Osteoblast (primary cell): ENCODE measurements at regions not wholly inside any gene's neighbourhood (a gene's known extent, or its start where the extent isn't known, plus 50 kb on each side); places are given as distances from the start of the nearest gene placed in this dataset.
"Not testable (repeated sequence)": the region's sequence is repeated elsewhere in the genome, so short reads cannot be mapped to it uniquely, and the experiment has no call there.

Experiments
- DNase-seq: peaks from one replicate; pipeline ENCODE4 v3.0.0; 2011; ENCODE audit warnings: low spot score, mixed read lengths; ENCODE audit not compliant: insufficient read length; ENCODE audit errors: missing footprints
- H2AFZ ChIP-seq: 2 replicates; pipeline ENCODE4 v1.6.0; 2011; ENCODE audit warnings: mild to moderate bottlenecking, low read length
- H3K27ac ChIP-seq: 2 replicates; pipeline ENCODE4 v1.5.1; 2011; ENCODE audit warnings: mild to moderate bottlenecking, low read depth, low read length, moderate library complexity
- H3K27me3 ChIP-seq: 2 replicates; pipeline ENCODE4 v1.6.0; 2012; ENCODE audit warnings: mild to moderate bottlenecking, control low read depth, inconsistent platforms, low read length, moderate library complexity; ENCODE audit not compliant: insufficient read depth
- H3K36me3 ChIP-seq: 2 replicates; pipeline ENCODE4 v1.5.1; 2011; ENCODE audit warnings: mild to moderate bottlenecking, low read length, control low read depth, moderate library complexity; ENCODE audit not compliant: insufficient read depth
- H3K4me1 ChIP-seq: 2 replicates; pipeline ENCODE4 v1.5.1; 2011; ENCODE audit warnings: mild to moderate bottlenecking, low read length, control low read depth, moderate library complexity; ENCODE audit not compliant: insufficient read depth
- H3K4me2 ChIP-seq: 2 replicates; pipeline ENCODE4 v1.6.0; 2011; ENCODE audit warnings: mild to moderate bottlenecking, low read length; ENCODE audit not compliant: insufficient read depth
- H3K4me3 ChIP-seq: fragments of 200-600 bp; sonication (generic); 3 replicates; pipeline ENCODE4 v1.5.1; 2012; ENCODE audit warnings: mild to moderate bottlenecking, low read length, inconsistent platforms; ENCODE audit not compliant: insufficient read depth
- H3K79me2 ChIP-seq: 2 replicates; pipeline ENCODE4 v1.6.0; 2012; ENCODE audit warnings: mild to moderate bottlenecking, low read length, control low read depth, inconsistent platforms; ENCODE audit not compliant: insufficient read depth
- H3K9me3 ChIP-seq: 2 replicates; pipeline ENCODE4 v1.5.1; 2011; ENCODE audit warnings: low read depth, low read length, control low read depth
- H4K20me1 ChIP-seq: 2 replicates; pipeline ENCODE4 v1.6.0; 2012; ENCODE audit warnings: mild to moderate bottlenecking, low read length, control low read depth; ENCODE audit not compliant: insufficient read depth
- TF ChIP-seq, protein P1 (sequence below): IDR thresholded peaks from 2 replicates; pipeline ENCODE4 v1.5.1; 2011; ENCODE audit warnings: mild to moderate bottlenecking, low read depth, low read length, moderate library complexity; ENCODE audit errors: extremely low read depth

DNA sequence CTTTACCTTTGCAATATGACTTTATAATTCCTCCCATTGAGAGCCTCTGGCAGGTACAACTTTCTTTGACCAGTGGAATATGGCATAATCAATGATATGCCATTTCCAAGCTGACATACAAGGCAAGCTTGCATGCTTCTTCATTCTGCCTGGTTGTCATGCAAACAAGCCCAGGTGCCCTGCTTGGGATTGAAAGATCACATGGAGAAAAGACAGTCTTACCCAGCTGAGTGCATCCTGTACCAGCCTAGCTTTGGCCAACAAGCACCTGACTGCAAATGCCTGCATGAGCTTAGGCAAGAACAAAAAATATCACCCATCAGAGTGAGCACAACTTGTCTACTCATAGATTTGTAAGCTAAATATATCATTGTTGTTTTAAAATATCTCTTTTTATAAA is 82.9 kb upstream of the KCND2 start:
- H3K27me3 ChIP-seq = no peaks in the 10 kb centered on the region
- DNase-seq = no peak

DNA sequence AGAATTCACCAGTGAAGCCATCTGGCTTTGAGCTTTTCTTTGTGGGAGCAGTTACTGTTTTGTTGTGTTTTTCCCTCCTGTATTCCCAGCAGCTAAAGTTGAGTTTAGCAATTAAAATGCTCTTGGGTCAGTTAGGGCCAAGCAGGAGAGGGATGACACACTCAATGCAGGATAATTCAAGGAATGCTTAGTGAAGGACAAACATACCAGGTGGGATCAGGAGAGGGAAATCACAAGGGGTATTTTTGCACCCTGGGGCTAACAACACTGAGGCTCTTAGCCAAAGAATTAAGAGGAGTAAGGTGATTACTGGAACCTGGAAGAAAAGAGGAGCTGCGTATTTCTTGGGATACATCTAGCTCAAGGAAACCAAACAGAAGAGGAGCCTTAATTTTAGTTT is 82.4 kb upstream of the KCND2 start:
- Histone ChIP-seq H3K4me3 (no peak overlapping the region), H3K4me2 (no peak overlapping the region), H3K36me3 (no peaks in the 10 kb centered on the region), H3K27me3 (no peaks in the 10 kb centered on the region), H3K79me2 (no peaks in the 10 kb centered on the region), H4K20me1 (no peaks in the 10 kb centered on the region), H2AFZ (no peak overlapping the region), H3K27ac (no peak overlapping the region), H3K4me1 (no peaks in the 10 kb centered on the region), H3K9me3 (no peaks in the 10 kb centered on the region)
- TF ChIP-seq, protein P1, sequence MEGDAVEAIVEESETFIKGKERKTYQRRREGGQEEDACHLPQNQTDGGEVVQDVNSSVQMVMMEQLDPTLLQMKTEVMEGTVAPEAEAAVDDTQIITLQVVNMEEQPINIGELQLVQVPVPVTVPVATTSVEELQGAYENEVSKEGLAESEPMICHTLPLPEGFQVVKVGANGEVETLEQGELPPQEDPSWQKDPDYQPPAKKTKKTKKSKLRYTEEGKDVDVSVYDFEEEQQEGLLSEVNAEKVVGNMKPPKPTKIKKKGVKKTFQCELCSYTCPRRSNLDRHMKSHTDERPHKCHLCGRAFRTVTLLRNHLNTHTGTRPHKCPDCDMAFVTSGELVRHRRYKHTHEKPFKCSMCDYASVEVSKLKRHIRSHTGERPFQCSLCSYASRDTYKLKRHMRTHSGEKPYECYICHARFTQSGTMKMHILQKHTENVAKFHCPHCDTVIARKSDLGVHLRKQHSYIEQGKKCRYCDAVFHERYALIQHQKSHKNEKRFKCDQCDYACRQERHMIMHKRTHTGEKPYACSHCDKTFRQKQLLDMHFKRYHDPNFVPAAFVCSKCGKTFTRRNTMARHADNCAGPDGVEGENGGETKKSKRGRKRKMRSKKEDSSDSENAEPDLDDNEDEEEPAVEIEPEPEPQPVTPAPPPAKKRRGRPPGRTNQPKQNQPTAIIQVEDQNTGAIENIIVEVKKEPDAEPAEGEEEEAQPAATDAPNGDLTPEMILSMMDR = no peak
- no peak for DNase-seq

More for the DNA sequence above, 82.9 kb upstream of the KCND2 start:
- Histone ChIP-seq H3K36me3 (no peaks in the 10 kb centered on the region), H3K79me2 (no peaks in the 10 kb centered on the region), H4K20me1 (no peaks in the 10 kb centered on the region), H3K27ac (no peak overlapping the region), H3K4me3 (no peak overlapping the region), H3K9me3 (no peaks in the 10 kb centered on the region), H3K4me1 (no peaks in the 10 kb centered on the region), H3K4me2 (no peak overlapping the region), H2AFZ (no peak overlapping the region)
- TF ChIP-seq, protein P1 = no peak

DNA sequence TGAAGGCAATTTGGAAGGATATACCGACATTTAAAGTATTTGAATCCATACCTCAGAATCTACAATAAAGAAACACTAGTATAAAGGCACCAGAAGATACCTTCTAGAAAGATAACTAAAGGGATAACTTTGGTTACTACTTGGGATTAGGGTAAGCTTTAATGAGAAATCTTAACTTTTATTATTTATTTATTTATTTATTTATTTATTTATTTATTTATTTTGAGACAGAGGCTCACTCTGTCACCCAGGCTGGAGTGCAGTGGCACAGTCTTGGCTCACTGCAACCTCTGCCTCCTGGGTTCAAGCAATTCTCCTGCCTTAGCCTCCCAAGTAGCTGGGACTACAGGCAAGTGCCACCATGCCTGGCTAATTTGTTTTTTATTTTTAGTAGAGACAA is 81.6 kb upstream of the KCND2 start:
- H3K4me2 ChIP-seq, H3K27ac ChIP-seq, DNase-seq, H3K36me3 ChIP-seq, H3K4me3 ChIP-seq, H3K4me1 ChIP-seq, H3K9me3 ChIP-seq, H2AFZ ChIP-seq, H4K20me1 ChIP-seq, H3K79me2 ChIP-seq, H3K27me3 ChIP-seq: not testable (repeated sequence)

DNA sequence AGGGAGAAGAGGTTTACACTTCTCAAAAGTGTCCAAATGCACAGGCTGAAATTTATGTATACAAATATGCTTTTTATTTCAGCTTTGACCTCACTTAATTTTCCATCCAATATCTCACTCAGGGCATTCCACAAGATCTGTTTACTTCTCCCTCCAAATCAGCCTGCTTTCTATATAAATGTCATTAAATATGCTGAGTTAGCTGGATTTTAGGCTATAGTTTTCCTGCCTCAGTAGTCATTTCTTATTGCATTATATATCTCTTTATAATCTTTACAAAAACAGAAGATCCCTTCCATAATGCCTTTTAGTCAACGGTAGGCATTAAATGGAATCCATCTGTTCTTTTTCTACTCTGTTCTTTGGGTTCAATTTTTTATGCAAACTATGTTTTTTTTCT is 71.7 kb upstream of the KCND2 start:
- Histone ChIP-seq H3K9me3 (no peaks in the 10 kb centered on the region), H3K27me3 (no peaks in the 10 kb centered on the region), H4K20me1 (no peaks in the 10 kb centered on the region), H3K4me2 (no peak overlapping the region), H3K4me1 (no peaks in the 10 kb centered on the region), H3K27ac (no peak overlapping the region), H3K4me3 (no peak overlapping the region), H3K36me3 (no peaks in the 10 kb centered on the region), H2AFZ (no peak overlapping the region), H3K79me2 (no peaks in the 10 kb centered on the region)
- TF ChIP-seq, protein P1 = no peak
- no peak for DNase-seq
